HepG2 (cell line): ENCODE measurements at regions not wholly inside any gene's neighbourhood (a gene's known extent, or its start where the extent isn't known, plus 50 kb on each side); places are given as distances from the start of the nearest gene placed in this dataset.

ENCODE experiments used
- EP300 ChIP-seq, 3 experiments: sonication (generic) in 1 of 3; formaldehyde crosslinking in 1 of 3; IDR thresholded peaks; 2 replicates each; pipeline versions ENCODE4 v1.5.1 to v1.6.1; 2011 to 2020; ENCODE audit warnings: low read depth in 2 of 3, low read length in 2 of 3, borderline replicate concordance in 1 of 3, improper control_type of control experiment in 1 of 3, mild to moderate bottlenecking in 1 of 3, missing genetic modification reagents in 1 of 3, moderate library complexity in 1 of 3
- FOXP1 ChIP-seq, 2 experiments: fragments of 450-650 bp in 1 of 2; IDR thresholded peaks; 2 replicates each; pipeline ENCODE4 v1.6.1; 2017 to 2018; ENCODE audit warnings: antibody characterized with exemption in 1 of 2
- HNF4A ChIP-seq: sonication (generic); formaldehyde crosslinking; IDR thresholded peaks from 2 replicates; pipeline ENCODE4 v1.4.0; 2020; ENCODE audit warnings: missing genetic modification reagents
- KLF9 ChIP-seq: IDR thresholded peaks from 2 replicates; pipeline ENCODE4 v1.6.1; 2016; ENCODE audit warnings: low read depth
- MAX ChIP-seq: IDR thresholded peaks from 2 replicates; pipeline ENCODE4 v1.6.1; 2012; ENCODE audit warnings: inconsistent platforms
- NFATC3 ChIP-seq: sonication (generic); formaldehyde crosslinking; IDR thresholded peaks from 2 replicates; pipeline ENCODE4 v1.5.1; 2020; ENCODE audit warnings: mild to moderate bottlenecking, missing genetic modification reagents
- PAF1 ChIP-seq: IDR thresholded peaks from 2 replicates; pipeline ENCODE4 v1.6.1; 2016; ENCODE audit warnings: missing genetic modification reagents, missing compliant biosample characterization
- RORA ChIP-seq: sonication (generic); formaldehyde crosslinking; IDR thresholded peaks from 2 replicates; pipeline ENCODE4 v1.5.0; 2020; ENCODE audit warnings: mild to moderate bottlenecking, missing genetic modification reagents, moderate library complexity
- SMARCC2 ChIP-seq: fragments of 450-650 bp; IDR thresholded peaks from 2 replicates; pipeline ENCODE4 v1.6.1; 2017; ENCODE audit warnings: antibody characterized with exemption, mild to moderate bottlenecking
- TEAD3 ChIP-seq: optimal IDR thresholded peaks from 2 replicates; pipeline ENCODE3; 2016; ENCODE audit warnings: borderline replicate concordance
- ZBTB20 ChIP-seq: sonication (generic); formaldehyde crosslinking; IDR thresholded peaks from 2 replicates; pipeline ENCODE4 v1.8.1; 2023; ENCODE audit warnings: missing genetic modification reagents, low read depth, mild to moderate bottlenecking, borderline replicate concordance
- ZBTB38 ChIP-seq: sonication (generic); formaldehyde crosslinking; IDR thresholded peaks from 2 replicates; pipeline ENCODE4 v1.5.1; 2020; ENCODE audit warnings: mild to moderate bottlenecking, missing genetic modification reagents
- ZMYM4 ChIP-seq: sonication (generic); formaldehyde crosslinking; IDR thresholded peaks from 2 replicates; pipeline ENCODE4 v1.8.1; 2023; ENCODE audit warnings: mild to moderate bottlenecking, missing genetic modification reagents
- ZNF20 ChIP-seq: sonication (generic); formaldehyde crosslinking; IDR thresholded peaks from 2 replicates; pipeline ENCODE4 v1.4.0; 2020; ENCODE audit warnings: mild to moderate bottlenecking, moderate library complexity, missing genetic modification reagents
- ZNF225 ChIP-seq: sonication (generic); formaldehyde crosslinking; IDR thresholded peaks from 2 replicates; pipeline ENCODE4 v1.4.0; 2020; ENCODE audit warnings: mild to moderate bottlenecking, missing genetic modification reagents
- ZNF296 ChIP-seq: sonication (generic); formaldehyde crosslinking; conservative IDR thresholded peaks from 2 replicates; pipeline ENCODE4 v1.5.0; 2020; ENCODE audit warnings: mild to moderate bottlenecking, missing genetic modification reagents
- ZNF329 ChIP-seq: sonication (generic); formaldehyde crosslinking; IDR thresholded peaks from 2 replicates; pipeline ENCODE4 v1.9.0; 2021; ENCODE audit warnings: low read depth, mild to moderate bottlenecking, missing genetic modification reagents
- ZNF547 ChIP-seq: sonication (generic); formaldehyde crosslinking; IDR thresholded peaks from 2 replicates; pipeline ENCODE4 v1.5.1; 2020; ENCODE audit warnings: mild to moderate bottlenecking, missing genetic modification reagents
- ZNF614 ChIP-seq: IDR thresholded peaks from 2 replicates; pipeline ENCODE4 v1.6.1; 2018; ENCODE audit warnings: missing biosample characterization, missing genetic modification reagents, inconsistent platforms, borderline replicate concordance
- ZNF704 ChIP-seq: sonication (generic); formaldehyde crosslinking; IDR thresholded peaks from 2 replicates; pipeline ENCODE4 v1.8.1; 2023; ENCODE audit warnings: mild to moderate bottlenecking, inconsistent platforms, moderate library complexity, missing genetic modification reagents, borderline replicate concordance
- ZZZ3 ChIP-seq: sonication (generic); formaldehyde crosslinking; IDR thresholded peaks from 2 replicates; pipeline ENCODE4 v1.4.0; 2020; ENCODE audit warnings: missing genetic modification reagents, mild to moderate bottlenecking, borderline replicate concordance
- TF ChIP-seq, protein P1 (sequence below): IDR thresholded peaks from 2 replicates; pipeline ENCODE4 v1.4.0; 2020; ENCODE audit warnings: mild to moderate bottlenecking, missing genetic modification reagents
- TF ChIP-seq, protein P2 (sequence below): IDR thresholded peaks from 2 replicates; pipeline ENCODE4 v1.6.1; 2016; ENCODE audit warnings: low read depth
- TF ChIP-seq, protein P3 (sequence below): sonication (generic); formaldehyde crosslinking; IDR thresholded peaks from 2 replicates; pipeline ENCODE4 v1.8.1; 2023; ENCODE audit warnings: mild to moderate bottlenecking, missing genetic modification reagents

DNA sequence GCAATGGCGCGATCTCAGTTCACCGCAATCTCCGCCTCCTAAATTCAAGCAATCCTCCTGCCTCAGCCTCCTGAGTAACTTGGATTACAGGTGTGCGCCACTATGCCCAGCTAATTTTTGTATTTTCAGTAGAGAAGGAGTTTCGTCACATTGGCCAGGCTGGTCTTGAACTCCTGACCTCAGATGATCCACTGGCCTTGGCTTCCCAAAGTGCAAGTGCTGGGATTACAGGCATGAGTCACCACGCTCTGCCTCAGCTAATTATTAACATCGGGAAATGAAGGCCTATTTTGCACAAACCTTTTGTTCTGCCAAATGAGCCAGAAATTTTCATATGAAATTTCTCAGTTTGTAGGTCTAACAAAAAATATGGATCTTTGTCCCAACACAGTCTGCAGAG, 106.7 kb upstream of the ODAD2 start (continued):
- TF ChIP-seq SMARCC2 (no peak), FOXP1 (IDR thresholded peaks at IDR 0.05) (no peak), FOXP1 (CRISPR knock-in tag; IDR thresholded peaks at IDR 0.05) (no peak), ZNF329 (no peak), MAX (no peak), ZNF547 (no peak), NFATC3 (CRISPR knock-in tag) (no peak), ZNF704 (no peak), ZNF614 (CRISPR knock-in tag) (no peak), ZNF225 (CRISPR knock-in tag) (no peak), HNF4A (CRISPR knock-in tag) (peak; percentile 55), KLF9 (no peak), ZBTB20 (no peak), EP300 (IDR thresholded peaks at IDR 0.05; ENCODE audit: low read depth in 2 of 2, low read length in 2 of 2) (no peak), EP300 (CRISPR knock-in tag; IDR thresholded peaks at IDR 0.05; ENCODE audit: borderline replicate concordance) (no peak), RORA (CRISPR knock-in tag) (no peak), TEAD3 (CRISPR knock-in tag) (peak; percentile 9), PAF1 (no peak), ZMYM4 (CRISPR knock-in tag) (0 out of 2 replicates have a peak, but pooled peaks have one; percentile 16), ZNF20 (CRISPR knock-in tag) (no peak), ZZZ3 (CRISPR knock-in tag) (no peak), ZNF296 (no peak), ZBTB38 (no peak)
- TF ChIP-seq, protein P1, sequence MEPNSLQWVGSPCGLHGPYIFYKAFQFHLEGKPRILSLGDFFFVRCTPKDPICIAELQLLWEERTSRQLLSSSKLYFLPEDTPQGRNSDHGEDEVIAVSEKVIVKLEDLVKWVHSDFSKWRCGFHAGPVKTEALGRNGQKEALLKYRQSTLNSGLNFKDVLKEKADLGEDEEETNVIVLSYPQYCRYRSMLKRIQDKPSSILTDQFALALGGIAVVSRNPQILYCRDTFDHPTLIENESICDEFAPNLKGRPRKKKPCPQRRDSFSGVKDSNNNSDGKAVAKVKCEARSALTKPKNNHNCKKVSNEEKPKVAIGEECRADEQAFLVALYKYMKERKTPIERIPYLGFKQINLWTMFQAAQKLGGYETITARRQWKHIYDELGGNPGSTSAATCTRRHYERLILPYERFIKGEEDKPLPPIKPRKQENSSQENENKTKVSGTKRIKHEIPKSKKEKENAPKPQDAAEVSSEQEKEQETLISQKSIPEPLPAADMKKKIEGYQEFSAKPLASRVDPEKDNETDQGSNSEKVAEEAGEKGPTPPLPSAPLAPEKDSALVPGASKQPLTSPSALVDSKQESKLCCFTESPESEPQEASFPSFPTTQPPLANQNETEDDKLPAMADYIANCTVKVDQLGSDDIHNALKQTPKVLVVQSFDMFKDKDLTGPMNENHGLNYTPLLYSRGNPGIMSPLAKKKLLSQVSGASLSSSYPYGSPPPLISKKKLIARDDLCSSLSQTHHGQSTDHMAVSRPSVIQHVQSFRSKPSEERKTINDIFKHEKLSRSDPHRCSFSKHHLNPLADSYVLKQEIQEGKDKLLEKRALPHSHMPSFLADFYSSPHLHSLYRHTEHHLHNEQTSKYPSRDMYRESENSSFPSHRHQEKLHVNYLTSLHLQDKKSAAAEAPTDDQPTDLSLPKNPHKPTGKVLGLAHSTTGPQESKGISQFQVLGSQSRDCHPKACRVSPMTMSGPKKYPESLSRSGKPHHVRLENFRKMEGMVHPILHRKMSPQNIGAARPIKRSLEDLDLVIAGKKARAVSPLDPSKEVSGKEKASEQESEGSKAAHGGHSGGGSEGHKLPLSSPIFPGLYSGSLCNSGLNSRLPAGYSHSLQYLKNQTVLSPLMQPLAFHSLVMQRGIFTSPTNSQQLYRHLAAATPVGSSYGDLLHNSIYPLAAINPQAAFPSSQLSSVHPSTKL = peak; percentile 50
- TF ChIP-seq, protein P2, sequence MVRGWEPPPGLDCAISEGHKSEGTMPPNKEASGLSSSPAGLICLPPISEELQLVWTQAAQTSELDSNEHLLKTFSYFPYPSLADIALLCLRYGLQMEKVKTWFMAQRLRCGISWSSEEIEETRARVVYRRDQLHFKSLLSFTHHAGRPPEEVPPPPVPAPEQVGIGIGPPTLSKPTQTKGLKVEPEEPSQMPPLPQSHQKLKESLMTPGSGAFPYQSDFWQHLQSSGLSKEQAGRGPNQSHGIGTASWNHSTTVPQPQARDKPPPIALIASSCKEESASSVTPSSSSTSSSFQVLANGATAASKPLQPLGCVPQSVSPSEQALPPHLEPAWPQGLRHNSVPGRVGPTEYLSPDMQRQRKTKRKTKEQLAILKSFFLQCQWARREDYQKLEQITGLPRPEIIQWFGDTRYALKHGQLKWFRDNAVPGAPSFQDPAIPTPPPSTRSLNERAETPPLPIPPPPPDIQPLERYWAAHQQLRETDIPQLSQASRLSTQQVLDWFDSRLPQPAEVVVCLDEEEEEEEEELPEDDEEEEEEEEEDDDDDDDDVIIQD (CRISPR knock-in tag) = peak; percentile 66; the same call in 1 of the 2 replicates
- TF ChIP-seq, protein P3, sequence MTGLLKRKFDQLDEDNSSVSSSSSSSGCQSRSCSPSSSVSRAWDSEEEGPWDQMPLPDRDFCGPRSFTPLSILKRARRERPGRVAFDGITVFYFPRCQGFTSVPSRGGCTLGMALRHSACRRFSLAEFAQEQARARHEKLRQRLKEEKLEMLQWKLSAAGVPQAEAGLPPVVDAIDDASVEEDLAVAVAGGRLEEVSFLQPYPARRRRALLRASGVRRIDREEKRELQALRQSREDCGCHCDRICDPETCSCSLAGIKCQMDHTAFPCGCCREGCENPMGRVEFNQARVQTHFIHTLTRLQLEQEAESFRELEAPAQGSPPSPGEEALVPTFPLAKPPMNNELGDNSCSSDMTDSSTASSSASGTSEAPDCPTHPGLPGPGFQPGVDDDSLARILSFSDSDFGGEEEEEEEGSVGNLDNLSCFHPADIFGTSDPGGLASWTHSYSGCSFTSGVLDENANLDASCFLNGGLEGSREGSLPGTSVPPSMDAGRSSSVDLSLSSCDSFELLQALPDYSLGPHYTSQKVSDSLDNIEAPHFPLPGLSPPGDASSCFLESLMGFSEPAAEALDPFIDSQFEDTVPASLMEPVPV (CRISPR knock-in tag) = no peak
